WI38 (cell line): ENCODE measurements at regions not wholly inside any gene's neighbourhood (a gene's known extent, or its start where the extent isn't known, plus 50 kb on each side); places are given as distances from the start of the nearest gene placed in this dataset.

Experiments used
- H3K4me3 ChIP-seq: 2 replicates; pipeline ENCODE4 v1.5.1; 2011; ENCODE audit warnings: low read depth, mild to moderate bottlenecking, control low read depth, low read length
- CTCF ChIP-seq: IDR thresholded peaks from 2 replicates; pipeline ENCODE4 v1.5.1; 2012; ENCODE audit warnings: low read depth, mild to moderate bottlenecking, control low read depth, low read length

- no peak overlapping the region for H3K4me3 ChIP-seq
- no peak for TF ChIP-seq CTCF
Observed at GRCh38 chr16:80071964-80072456, 468.8 kb upstream of the DYNLRB2 start.

- TF ChIP-seq CTCF = no peak
- no peak overlapping the region for H3K4me3 ChIP-seq
Observed at GRCh38 chr16:80066805-80067580, 466.5 kb upstream of the MAF start.

- no peak for TF ChIP-seq CTCF
- no peak overlapping the region for H3K4me3 ChIP-seq
Observed at GRCh38 chr16:80065541-80065940, 465.0 kb upstream of the MAF start.

GRCh38 chr16:80063713-80064069 is 463.2 kb upstream of the MAF start:
- TF ChIP-seq CTCF = no peak
- H3K4me3 ChIP-seq = no peak overlapping the region

- no peak for TF ChIP-seq CTCF
- no peak overlapping the region for H3K4me3 ChIP-seq
Observed at GRCh38 chr16:80063031-80063712, 462.6 kb upstream of the MAF start.

GRCh38 chr16:80062361-80063030 is 462.0 kb upstream of the MAF start:
- H3K4me3 ChIP-seq = no peak overlapping the region
- no peak for TF ChIP-seq CTCF

- no peak for TF ChIP-seq CTCF
Observed at GRCh38 chr16:80060470-80060869, 459.9 kb upstream of the MAF start.

More at GRCh38 chr16:80060470-80060869, 459.9 kb upstream of the MAF start:
- H3K4me3 ChIP-seq = no peak overlapping the region
